ENCODE measurements at regions not wholly inside any gene's neighbourhood (a gene's known extent, or its start where the extent isn't known, plus 50 kb on each side); places are given as distances from the start of the nearest gene placed in this dataset.

- TF ChIP-seq EP300 (IDR thresholded peaks at IDR 0.05) (no peak), TFCP2L1 (CRISPR knock-in tag; IDR thresholded peaks at IDR 0.05) (no peak), ZFP36 (IDR thresholded peaks at IDR 0.05; ENCODE audit: borderline replicate concordance, partially characterized antibody) (no peak), POLR2A (IDR thresholded peaks at IDR 0.05; ENCODE audit: low read length) (no peak), JUNB (IDR thresholded peaks at IDR 0.05) (no peak), PBX3 (IDR thresholded peaks at IDR 0.05) (no peak)
These were observed 284.5 kb upstream of the RASA1 start for GRCh38 chr5:86983208-86983607.
